ENCODE measurements at regions not wholly inside any gene's neighbourhood (a gene's known extent, or its start where the extent isn't known, plus 50 kb on each side); places are given as distances from the start of the nearest gene placed in this dataset.
"Not testable (repeated sequence)": the region's sequence is repeated elsewhere in the genome, so short reads cannot be mapped to it uniquely, and the experiment has no call there.

DNA sequence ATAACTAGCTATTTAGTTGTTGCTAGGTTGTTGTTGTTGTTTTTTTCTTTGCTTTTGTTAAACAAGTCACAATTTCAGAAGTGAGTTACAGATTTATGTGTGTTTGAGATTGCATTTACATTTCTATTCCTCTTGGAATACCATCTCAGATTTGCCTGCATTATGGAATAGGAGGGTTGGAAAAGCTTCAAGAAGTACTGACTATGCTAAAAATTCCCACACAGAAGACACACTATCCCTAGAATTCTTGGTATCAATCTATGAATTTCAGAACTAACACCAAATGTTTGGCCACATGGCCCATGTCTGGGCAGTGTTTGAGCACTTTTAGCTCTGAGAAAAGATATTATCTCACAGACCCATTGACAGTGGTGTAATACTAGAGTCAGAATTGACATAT is 249.9 kb upstream of the NPVF start:
- not testable (repeated sequence) for TF ChIP-seq POU2F2 (IDR thresholded peaks at IDR 0.05; ENCODE audit: low read depth, low read length); POLR2AphosphoS5 (IDR thresholded peaks at IDR 0.05; ENCODE audit: low read depth, low read length); POLR2A (IDR thresholded peaks at IDR 0.05; ENCODE audit: low read depth, low read length); TAF1 (IDR thresholded peaks at IDR 0.05; ENCODE audit: low read depth, low read length); SPI1 (IDR thresholded peaks at IDR 0.05; ENCODE audit: low read depth, low read length); PAX5 (IDR thresholded peaks at IDR 0.05; ENCODE audit: insufficient read depth, low read length, severe bottlenecking)
